Endothelial cell of umbilical vein (primary cell): ENCODE measurements at regions not wholly inside any gene's neighbourhood (a gene's known extent, or its start where the extent isn't known, plus 50 kb on each side); places are given as distances from the start of the nearest gene placed in this dataset.
A peak's percentile ranks its signal among the peaks of the same experiment; 100 is the strongest.

Source experiments
- BruUV-seq: library from RNA; stranded (reverse); fragments of 400-500 nt; replicated peaks from 2 replicates; lab custom pipeline; 2021; lab: Mats Ljungman, UMichigan
- CTCF ChIA-PET: fragments of 300-600, 350-600 bp; sonication (Branson Sonifier 250); formaldehyde crosslinking; loops from one replicate; lab custom pipeline; 2021; ENCODE audit warnings: antibody characterized with exemption, inconsistent platforms; lab: Charles Lee
- POLR2A ChIA-PET: fragments of 300-600, 350-600 bp; sonication (Branson Sonifier 250); formaldehyde crosslinking; loops from one replicate; lab custom pipeline; 2021; ENCODE audit warnings: antibody characterized with exemption, inconsistent platforms; lab: Charles Lee
- DNase-seq: peaks from one replicate; pipeline ENCODE4 v3.0.0-alpha.2; 2011; ENCODE audit warnings: low read depth, low spot score
- FAIRE-seq: peaks from 2 replicates; lab custom pipeline; 2011; peaks lifted over from hg19 to GRCh38; lab: Jason Lieb, UNC
- H2AFZ ChIP-seq: 2 replicates; pipeline ENCODE4 v1.6.0; 2012; ENCODE audit warnings: low read depth, low read length, control low read depth, inconsistent platforms
- H3K27ac ChIP-seq: 2 replicates; pipeline ENCODE4 v1.5.1; 2011; ENCODE audit warnings: low read depth, mild to moderate bottlenecking, control low read depth, low read length, moderate library complexity; ENCODE audit not compliant: insufficient read depth
- H3K27me3 ChIP-seq, 2 experiments: 2 replicates each; pipeline versions ENCODE4 v1.6.0 to v1.6.1; 2011; ENCODE audit warnings: low read length in 2 of 2, mixed read lengths in 1 of 2; ENCODE audit not compliant: control insufficient read depth in 2 of 2, insufficient read depth in 2 of 2
- H3K36me3 ChIP-seq, 2 experiments: 2 replicates in 1 of 2; 3 replicates in 1 of 2; pipeline ENCODE4 v1.5.1; 2011; ENCODE audit warnings: low read length in 2 of 2, mild to moderate bottlenecking in 1 of 2, moderate library complexity in 1 of 2; ENCODE audit not compliant: control insufficient read depth in 2 of 2, insufficient read depth in 2 of 2; ENCODE audit errors: extremely low read depth in 1 of 2
- H3K4me1 ChIP-seq: 3 replicates; pipeline ENCODE4 v1.5.1; 2011; ENCODE audit warnings: mild to moderate bottlenecking, low read length; ENCODE audit not compliant: control insufficient read depth, insufficient read depth; ENCODE audit errors: extremely low read depth
- H3K4me2 ChIP-seq: 2 replicates; pipeline ENCODE4 v1.6.1; 2011; ENCODE audit warnings: low read length, control low read depth, mixed read lengths; ENCODE audit not compliant: insufficient read depth
- H3K4me3 ChIP-seq, 3 experiments: fragments of 200-600 bp in 1 of 3; sonication (generic), shearing (Covaris generic) in 1 of 3; replicated peaks in 1 of 3; 2 replicates each; pipeline ENCODE4 v1.5.1; 2011 to 2016; ENCODE audit warnings: control low read depth in 3 of 3, low read length in 3 of 3, mild to moderate bottlenecking in 2 of 3, inconsistent platforms in 1 of 3, low read depth in 1 of 3, moderate library complexity in 1 of 3; ENCODE audit not compliant: insufficient read depth in 1 of 3
- H3K79me2 ChIP-seq: 2 replicates; pipeline ENCODE4 v1.6.0; 2012; ENCODE audit warnings: low read length, inconsistent platforms; ENCODE audit not compliant: control insufficient read depth, insufficient read depth
- H3K9ac ChIP-seq: replicated peaks from 2 replicates; pipeline ENCODE3; 2011; ENCODE audit warnings: low read length, control low read depth; ENCODE audit not compliant: insufficient read depth; ENCODE audit errors: extremely low read depth
- H3K9me1 ChIP-seq: replicated peaks from 3 replicates; pipeline ENCODE4 v1.6.0; 2011; ENCODE audit warnings: mild to moderate bottlenecking, low read length; ENCODE audit not compliant: control insufficient read depth, insufficient read depth; ENCODE audit errors: extremely low read depth
- H3K9me3 ChIP-seq: replicated peaks from 2 replicates; pipeline ENCODE4 v1.5.1; 2012; ENCODE audit warnings: low read length, inconsistent platforms; ENCODE audit not compliant: control insufficient read depth, insufficient read depth
- H4K20me1 ChIP-seq: replicated peaks from 2 replicates; pipeline ENCODE3; 2011; ENCODE audit warnings: mild to moderate bottlenecking, low read length; ENCODE audit not compliant: control insufficient read depth, insufficient read depth; ENCODE audit errors: extremely low read depth
- CTCF ChIP-seq, 2 donors: IDR thresholded peaks; 1 replicate in 1 of 2; 2 replicates in 1 of 2; pipeline ENCODE4 v1.5.1; 2011; ENCODE audit warnings: low read length in 2 of 2, mild to moderate bottlenecking in 2 of 2, moderate library complexity in 2 of 2, control low read depth in 1 of 2, inconsistent platforms in 1 of 2, low read depth in 1 of 2; ENCODE audit not compliant: insufficient read depth in 1 of 2; ENCODE audit errors: extremely low read depth in 1 of 2
- GATA2 ChIP-seq: IDR thresholded peaks from 2 replicates; pipeline ENCODE4 v1.7.0; 2011; ENCODE audit warnings: low read depth, mild to moderate bottlenecking, moderate library complexity, mixed read lengths, low read length; ENCODE audit not compliant: insufficient read length, insufficient read depth
- JUN ChIP-seq: IDR thresholded peaks from 2 replicates; pipeline ENCODE4 v1.6.1; 2011; ENCODE audit warnings: borderline replicate concordance, low read depth; ENCODE audit not compliant: insufficient read length, insufficient read depth
- MYC ChIP-seq: IDR thresholded peaks from one replicate; pipeline ENCODE4 v1.6.1; 2011; ENCODE audit warnings: mild to moderate bottlenecking, low read depth, low read length
- POLR2A ChIP-seq: IDR thresholded peaks from 2 replicates; pipeline ENCODE4 v1.6.1; 2012; ENCODE audit warnings: low read depth, mild to moderate bottlenecking, control low read depth, low read length
- POLR2AphosphoS5 ChIP-seq: IDR thresholded peaks from 2 replicates; pipeline ENCODE4 v1.6.1; 2012; ENCODE audit warnings: low read depth, mild to moderate bottlenecking, control low read depth, low read length, moderate library complexity; ENCODE audit not compliant: insufficient read depth
- dilution Hi-C: fragments of 300-500 bp; cut with MboI; formaldehyde crosslinking; loops from one replicate; pipeline ENCODE4 v1.15.0; 2019; ENCODE audit warnings: low sequenced_read_pairs; ENCODE audit not compliant: extremely low pct_ligation_motif_present
- intact Hi-C: fragments of 100-400 bp; cut with micrococcal nuclease; formaldehyde crosslinking; loops from one replicate; pipeline ENCODE4 v1.10.0; 2022
- TF ChIP-seq, protein P1 (sequence below): IDR thresholded peaks from 2 replicates; pipeline ENCODE4 v1.6.1; 2011; ENCODE audit not compliant: insufficient read depth, insufficient read length

- ChIA-PET CTCF (interaction anchor here (1.0 to 2.1 kb wide), 6 partner anchors 13 to 72 kb away, joined by 3 to 31 read pairs (median 4); no protein-coding TSS in a partner anchor), POLR2A (no interaction called here)
- no peaks in the 10 kb centered on the region for H3K36me3 ChIP-seq
- no peak overlapping the region for H3K4me2 ChIP-seq
- DNase-seq = no peak
- peaks cover 2 to 3% of the 10 kb centered on the region in 2 experiments for H3K27me3 ChIP-seq
- no peak overlapping the region for H2AFZ ChIP-seq
- H4K20me1 ChIP-seq = no peaks in the 10 kb centered on the region
- H3K9ac ChIP-seq = no peak overlapping the region
- no peak overlapping the region for H3K27ac ChIP-seq
- dilution Hi-C loops (no loop called here), intact Hi-C loops (loop anchor here (1.0 kb wide), 2 partner anchors 24 to 64 kb away; no protein-coding TSS in a partner anchor)
- no peaks in the 10 kb centered on the region for H3K9me3 ChIP-seq
- BruUV-seq = no TSS peak
- no peak overlapping the region for H3K4me3 ChIP-seq
- FAIRE-seq = no peak
- TF ChIP-seq, protein P1, sequence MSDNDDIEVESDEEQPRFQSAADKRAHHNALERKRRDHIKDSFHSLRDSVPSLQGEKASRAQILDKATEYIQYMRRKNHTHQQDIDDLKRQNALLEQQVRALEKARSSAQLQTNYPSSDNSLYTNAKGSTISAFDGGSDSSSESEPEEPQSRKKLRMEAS = no peak
- no peak for TF ChIP-seq POLR2AphosphoS5
- TF ChIP-seq CTCF (IDR thresholded peaks at IDR 0.05; ENCODE audit: extremely low read depth in 1 of 2, insufficient read depth in 1 of 2, low read depth in 1 of 2, low read length in 2 of 2) = peak in 1 of 2 donors; percentile 11
- TF ChIP-seq POLR2A = no peak
- no peak for TF ChIP-seq MYC
- no peak for TF ChIP-seq JUN
- no peak for TF ChIP-seq GATA2
- no peaks in the 10 kb centered on the region for H3K4me1 ChIP-seq
- no peaks in the 10 kb centered on the region for H3K9me1 ChIP-seq
- H3K79me2 ChIP-seq = no peaks in the 10 kb centered on the region
These were observed 70.2 kb upstream of the PDE1C start for GRCh38 chr7:32140210-32140939.
